ENCODE measurements at regions not wholly inside any gene's neighbourhood (a gene's known extent, or its start where the extent isn't known, plus 50 kb on each side); places are given as distances from the start of the nearest gene placed in this dataset.

DNA sequence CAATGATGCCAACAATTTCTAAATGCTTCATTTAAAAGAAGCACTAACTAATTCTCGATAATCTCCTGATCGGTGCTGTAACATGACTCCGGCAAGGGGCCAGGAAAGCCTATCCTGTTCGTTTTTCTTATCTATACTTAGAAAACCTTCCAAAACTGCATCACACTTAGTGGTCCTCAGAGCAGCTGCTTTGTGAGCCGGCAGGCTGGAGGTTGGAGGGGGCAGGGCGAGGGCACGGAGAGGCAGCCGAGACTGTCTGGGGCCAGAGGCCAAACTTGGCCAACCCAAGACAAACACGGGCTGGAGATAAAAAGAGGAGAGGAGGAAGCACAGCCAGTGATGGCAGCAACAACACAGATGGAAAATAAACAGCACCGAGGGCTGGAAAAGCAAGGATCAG lies 455.7 kb downstream of the BCOR start:
- no peak overlapping the region for H3K4me3 ChIP-seq (ENCODE audit: low read depth, low read length)
- TF ChIP-seq, protein P1, sequence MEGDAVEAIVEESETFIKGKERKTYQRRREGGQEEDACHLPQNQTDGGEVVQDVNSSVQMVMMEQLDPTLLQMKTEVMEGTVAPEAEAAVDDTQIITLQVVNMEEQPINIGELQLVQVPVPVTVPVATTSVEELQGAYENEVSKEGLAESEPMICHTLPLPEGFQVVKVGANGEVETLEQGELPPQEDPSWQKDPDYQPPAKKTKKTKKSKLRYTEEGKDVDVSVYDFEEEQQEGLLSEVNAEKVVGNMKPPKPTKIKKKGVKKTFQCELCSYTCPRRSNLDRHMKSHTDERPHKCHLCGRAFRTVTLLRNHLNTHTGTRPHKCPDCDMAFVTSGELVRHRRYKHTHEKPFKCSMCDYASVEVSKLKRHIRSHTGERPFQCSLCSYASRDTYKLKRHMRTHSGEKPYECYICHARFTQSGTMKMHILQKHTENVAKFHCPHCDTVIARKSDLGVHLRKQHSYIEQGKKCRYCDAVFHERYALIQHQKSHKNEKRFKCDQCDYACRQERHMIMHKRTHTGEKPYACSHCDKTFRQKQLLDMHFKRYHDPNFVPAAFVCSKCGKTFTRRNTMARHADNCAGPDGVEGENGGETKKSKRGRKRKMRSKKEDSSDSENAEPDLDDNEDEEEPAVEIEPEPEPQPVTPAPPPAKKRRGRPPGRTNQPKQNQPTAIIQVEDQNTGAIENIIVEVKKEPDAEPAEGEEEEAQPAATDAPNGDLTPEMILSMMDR (conservative IDR thresholded peaks at IDR 0.05; ENCODE audit: low read depth, low read length) = no peak
- DNase-seq (ENCODE audit: low read depth) = peak; percentile 13

DNA sequence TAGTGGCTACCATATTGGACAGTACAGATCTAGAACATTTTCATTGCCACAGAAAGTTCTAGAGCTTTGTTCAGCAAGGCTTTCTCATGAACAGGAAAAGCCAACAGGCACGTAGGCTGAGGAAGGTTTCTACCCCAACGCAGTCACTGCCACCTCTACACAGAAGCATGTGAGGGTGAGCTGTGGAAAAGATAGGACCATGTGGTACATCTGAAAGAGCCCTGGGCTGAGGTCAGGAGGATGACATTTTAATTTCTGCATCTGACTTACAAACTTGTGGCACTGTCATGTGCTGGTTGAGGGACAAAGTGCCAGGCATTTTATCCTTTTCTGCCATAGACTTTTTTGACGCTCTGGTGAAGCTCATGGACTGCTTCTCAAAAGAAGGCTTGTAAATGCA lies 454.2 kb downstream of the BCOR start:
- DNase-seq (ENCODE audit: low read depth) = no peak
- H3K4me3 ChIP-seq (ENCODE audit: low read depth, low read length) = no peak overlapping the region
- TF ChIP-seq, protein P1 (conservative IDR thresholded peaks at IDR 0.05; ENCODE audit: low read depth, low read length) = no peak

DNA sequence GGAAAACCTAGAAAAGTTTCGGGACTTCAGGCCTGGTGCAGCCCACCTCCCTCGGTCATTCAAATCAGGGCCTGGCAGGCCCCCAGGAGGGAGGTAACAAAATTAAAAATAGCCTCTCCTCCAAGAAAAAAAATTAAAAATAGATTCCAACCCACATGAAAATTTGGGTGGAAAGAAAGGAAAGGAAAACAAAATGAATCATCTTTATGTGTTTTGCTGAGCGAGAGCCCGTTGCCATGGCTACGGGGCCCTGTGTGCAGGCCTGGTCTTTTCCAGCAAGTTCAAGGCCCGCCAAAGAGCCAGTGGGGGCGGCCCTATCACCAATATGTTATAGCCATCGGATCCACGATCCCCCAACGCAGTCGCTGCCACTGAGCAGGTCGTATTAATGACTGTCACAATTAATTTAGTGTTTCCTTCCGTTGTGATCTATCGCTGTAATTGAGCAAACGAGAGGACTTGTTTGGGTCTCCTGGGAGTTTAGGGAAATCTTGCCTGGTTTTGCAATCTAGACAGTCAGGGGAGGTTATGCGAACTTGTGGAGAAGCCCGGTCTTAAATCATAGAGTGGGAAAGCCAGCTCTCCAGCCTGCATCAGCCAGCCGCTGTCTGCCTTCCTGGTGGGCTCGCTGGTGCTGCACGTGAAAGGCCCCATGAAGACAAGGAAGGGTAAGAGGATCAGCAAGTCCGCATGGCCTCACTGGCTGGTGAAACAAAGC lies 452.4 kb downstream of the BCOR start:
- H3K4me3 ChIP-seq (ENCODE audit: low read depth, low read length) = no peak overlapping the region
- TF ChIP-seq, protein P1 (conservative IDR thresholded peaks at IDR 0.05; ENCODE audit: low read depth, low read length) = no peak
- DNase-seq (ENCODE audit: low read depth) = peak; percentile 78

DNA sequence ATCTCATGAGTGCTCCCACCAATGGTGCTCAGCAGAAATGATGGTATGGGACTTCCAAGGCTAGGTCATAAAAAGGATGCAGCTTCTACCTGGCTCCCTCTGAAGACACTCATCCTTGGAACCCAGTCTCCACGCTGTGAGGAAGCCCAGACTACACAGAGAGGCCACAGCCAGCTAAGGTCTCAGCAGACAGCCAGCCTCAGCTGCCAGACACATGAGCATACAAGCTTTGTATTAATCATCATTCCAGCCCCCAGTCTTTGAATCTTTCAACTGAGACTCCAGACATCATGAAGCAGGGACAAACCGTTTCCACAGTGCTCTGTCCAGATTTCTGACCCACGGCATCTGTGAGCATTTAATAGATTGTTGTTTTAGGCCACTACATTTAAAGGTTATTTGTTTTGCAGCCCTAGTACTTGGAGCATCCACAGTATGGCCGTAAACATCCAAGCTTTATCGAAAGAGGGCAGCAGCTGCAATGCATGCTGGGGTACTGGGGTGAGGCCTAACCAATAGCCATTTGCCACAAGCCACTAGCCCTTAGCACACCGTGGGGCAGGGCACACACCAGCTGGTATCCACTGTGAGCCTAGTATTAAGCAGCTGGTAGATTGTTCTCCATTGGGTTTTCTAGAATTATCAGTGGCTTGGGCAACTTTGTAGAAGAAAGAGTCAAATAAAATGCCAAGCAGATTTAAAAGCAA lies 449.1 kb downstream of the BCOR start:
- DNase-seq (ENCODE audit: low read depth) = no peak
- TF ChIP-seq, protein P1 (conservative IDR thresholded peaks at IDR 0.05; ENCODE audit: low read depth, low read length) = no peak
- no peak overlapping the region for H3K4me3 ChIP-seq (ENCODE audit: low read depth, low read length)

DNA sequence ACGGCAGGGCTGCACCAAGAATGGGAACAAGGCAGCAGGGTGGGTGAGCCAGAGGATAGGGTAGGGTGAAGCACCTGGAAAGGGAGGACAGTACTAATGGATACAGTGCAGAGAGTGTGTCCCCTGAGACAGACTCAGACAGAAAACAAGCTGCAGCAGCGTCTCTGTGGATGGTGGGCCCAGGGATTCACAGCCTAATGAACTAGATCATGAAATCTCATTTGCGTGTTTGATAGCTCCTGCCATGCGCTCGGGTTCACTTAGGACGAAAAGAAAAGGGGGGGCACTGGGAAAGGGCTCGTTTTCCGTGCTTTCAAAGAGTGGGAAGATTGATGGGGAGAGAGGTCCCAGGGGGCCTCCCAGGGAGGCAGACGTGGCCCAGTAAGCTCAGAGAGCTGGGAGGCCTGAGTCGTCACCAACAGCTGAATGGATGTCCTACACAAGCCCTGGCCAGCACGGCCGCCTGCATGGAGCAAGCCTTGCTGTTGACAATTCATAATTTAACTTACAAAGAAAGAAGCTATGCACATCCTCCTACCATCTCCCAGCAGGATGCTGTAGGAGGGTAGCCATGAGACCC lies 446.9 kb downstream of the BCOR start:
- no peak overlapping the region for H3K4me3 ChIP-seq (ENCODE audit: low read depth, low read length)
- TF ChIP-seq, protein P1 (conservative IDR thresholded peaks at IDR 0.05; ENCODE audit: low read depth, low read length) = no peak
- no peak for DNase-seq (ENCODE audit: low read depth)

DNA sequence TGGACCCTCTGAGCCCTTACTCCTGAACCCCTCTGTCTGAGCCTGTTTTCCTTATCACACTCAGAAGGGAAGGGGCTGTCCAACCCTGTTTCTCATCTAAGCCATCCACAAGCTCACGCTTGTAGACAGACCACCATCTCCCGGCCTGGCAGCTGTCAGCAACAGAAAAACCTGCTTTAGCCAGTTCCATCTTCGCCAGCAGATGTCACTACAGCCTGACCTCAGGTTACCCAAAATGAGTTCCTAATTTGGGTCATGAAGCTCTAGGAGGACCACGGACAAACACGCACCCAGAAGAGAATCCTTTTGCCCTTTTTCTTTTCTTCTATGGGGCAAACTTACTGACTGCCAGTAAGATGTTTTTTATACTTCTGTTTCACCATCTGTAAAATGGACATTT lies 445.4 kb downstream of the BCOR start:
- DNase-seq (ENCODE audit: low read depth) = peak; percentile 41

More for the DNA sequence above, 445.4 kb downstream of the BCOR start:
- no peak overlapping the region for H3K4me3 ChIP-seq (ENCODE audit: low read depth, low read length)
- TF ChIP-seq, protein P1 (conservative IDR thresholded peaks at IDR 0.05; ENCODE audit: low read depth, low read length) = peak; percentile 59

Data from choroid plexus epithelial cell (primary cell).